ENCODE measurements at regions not wholly inside any gene's neighbourhood (a gene's known extent, or its start where the extent isn't known, plus 50 kb on each side); places are given as distances from the start of the nearest gene placed in this dataset.
"Not testable (repeated sequence)": the region's sequence is repeated elsewhere in the genome, so short reads cannot be mapped to it uniquely, and the experiment has no call there.

DNA sequence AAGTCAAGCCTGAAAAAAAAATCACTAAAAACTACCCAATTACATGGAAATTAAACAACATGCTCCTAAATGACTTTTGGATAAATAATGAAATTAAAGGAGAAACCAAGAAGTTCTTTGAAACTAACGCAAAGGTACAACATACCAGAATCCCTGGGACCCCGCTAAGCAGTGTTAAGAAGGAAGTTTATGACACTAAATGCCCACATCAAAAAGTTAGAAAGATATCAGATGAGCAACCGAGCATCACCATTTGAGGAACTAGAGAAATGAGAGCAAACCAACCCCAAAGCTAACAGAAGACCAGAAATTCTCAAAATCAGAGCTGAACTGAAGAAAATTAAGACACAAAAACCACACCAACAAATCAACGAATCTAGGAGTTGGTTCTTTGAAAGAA is 173.5 kb downstream of the ZFY start:
- not testable (repeated sequence) for TF ChIP-seq POLR2A (IDR thresholded peaks at IDR 0.05)
- TF ChIP-seq, protein P1, sequence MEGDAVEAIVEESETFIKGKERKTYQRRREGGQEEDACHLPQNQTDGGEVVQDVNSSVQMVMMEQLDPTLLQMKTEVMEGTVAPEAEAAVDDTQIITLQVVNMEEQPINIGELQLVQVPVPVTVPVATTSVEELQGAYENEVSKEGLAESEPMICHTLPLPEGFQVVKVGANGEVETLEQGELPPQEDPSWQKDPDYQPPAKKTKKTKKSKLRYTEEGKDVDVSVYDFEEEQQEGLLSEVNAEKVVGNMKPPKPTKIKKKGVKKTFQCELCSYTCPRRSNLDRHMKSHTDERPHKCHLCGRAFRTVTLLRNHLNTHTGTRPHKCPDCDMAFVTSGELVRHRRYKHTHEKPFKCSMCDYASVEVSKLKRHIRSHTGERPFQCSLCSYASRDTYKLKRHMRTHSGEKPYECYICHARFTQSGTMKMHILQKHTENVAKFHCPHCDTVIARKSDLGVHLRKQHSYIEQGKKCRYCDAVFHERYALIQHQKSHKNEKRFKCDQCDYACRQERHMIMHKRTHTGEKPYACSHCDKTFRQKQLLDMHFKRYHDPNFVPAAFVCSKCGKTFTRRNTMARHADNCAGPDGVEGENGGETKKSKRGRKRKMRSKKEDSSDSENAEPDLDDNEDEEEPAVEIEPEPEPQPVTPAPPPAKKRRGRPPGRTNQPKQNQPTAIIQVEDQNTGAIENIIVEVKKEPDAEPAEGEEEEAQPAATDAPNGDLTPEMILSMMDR (IDR thresholded peaks at IDR 0.05) = not testable (repeated sequence)

All from tibial nerve (tissue), 3 donors.